ENCODE measurements at regions not wholly inside any gene's neighbourhood (a gene's known extent, or its start where the extent isn't known, plus 50 kb on each side); places are given as distances from the start of the nearest gene placed in this dataset.

- H3K27me3 ChIP-seq (ENCODE audit: control insufficient read depth, insufficient read depth, low read length), result no peaks in the 10 kb centered on the region
- intact Hi-C loops (cut with DNase I), result no loop called here
- FAIRE-seq (no peak), DNase-seq (peak in 1 of 5 donors; percentile 28)
- peaks cover 0 to 5% (median 0%) of the 10 kb centered on the region in 3 donors for H3K9me3 ChIP-seq (ENCODE audit: control insufficient read depth in 2 of 3, insufficient read depth in 1 of 3, low read length in 3 of 3)
- peak; percentile 26 for TF ChIP-seq CTCF (IDR thresholded peaks at IDR 0.05; ENCODE audit: borderline replicate concordance, extremely low read depth, insufficient read depth)
- H3K4me1 ChIP-seq (ENCODE audit: control insufficient read depth in 2 of 3, insufficient read depth in 2 of 3, low read depth in 1 of 3, low read length in 3 of 3), result no peaks in the 10 kb centered on the region
- H3K27ac ChIP-seq (ENCODE audit: low read depth in 2 of 2, low read length in 2 of 2), result no peak overlapping the region
- H3K9ac ChIP-seq (ENCODE audit: low read length in 3 of 3), result no peak overlapping the region
- H3K36me3 ChIP-seq (ENCODE audit: control insufficient read depth in 2 of 3, insufficient read depth in 3 of 3, low read length in 3 of 3), result no peaks in the 10 kb centered on the region
- H3K4me3 ChIP-seq (ENCODE audit: low read length in 3 of 3), result no peak overlapping the region
These were observed 398.6 kb upstream of the FLRT2 start for GRCh38 chr14:85131226-85131922.

GRCh38 chr14:85142982-85143381 lies 387.0 kb upstream of the FLRT2 start:
- no peaks in the 10 kb centered on the region for H3K4me1 ChIP-seq (ENCODE audit: control insufficient read depth in 2 of 3, insufficient read depth in 2 of 3, low read depth in 1 of 3, low read length in 3 of 3)
- no peaks in the 10 kb centered on the region for H3K36me3 ChIP-seq (ENCODE audit: control insufficient read depth in 2 of 3, insufficient read depth in 3 of 3, low read length in 3 of 3)
- no peaks in the 10 kb centered on the region for H3K27me3 ChIP-seq (ENCODE audit: control insufficient read depth, insufficient read depth, low read length)
- no peak for FAIRE-seq
- DNase-seq, result no peak
- no peak overlapping the region for H3K4me3 ChIP-seq (ENCODE audit: low read length in 3 of 3)
- no peaks in the 10 kb centered on the region for H3K9me3 ChIP-seq (ENCODE audit: control insufficient read depth in 2 of 3, insufficient read depth in 1 of 3, low read length in 3 of 3)
- no peak overlapping the region for H3K27ac ChIP-seq (ENCODE audit: low read depth in 2 of 2, low read length in 2 of 2)
- no peak overlapping the region for H3K9ac ChIP-seq (ENCODE audit: low read length in 3 of 3)
- intact Hi-C loops (cut with DNase I), result no loop called here
- no peak for TF ChIP-seq CTCF (IDR thresholded peaks at IDR 0.05; ENCODE audit: borderline replicate concordance, extremely low read depth, insufficient read depth)

- intact Hi-C loops (cut with DNase I), result no loop called here
- FAIRE-seq (no peak), DNase-seq (no peak)
These were observed 383.2 kb upstream of the FLRT2 start for GRCh38 chr14:85146779-85147178.

More at GRCh38 chr14:85146779-85147178, 383.2 kb upstream of the FLRT2 start:
- no peaks in the 10 kb centered on the region for H3K9me3 ChIP-seq (ENCODE audit: control insufficient read depth in 2 of 3, insufficient read depth in 1 of 3, low read length in 3 of 3)
- H3K9ac ChIP-seq (ENCODE audit: low read length in 3 of 3), result no peak overlapping the region
- no peak for TF ChIP-seq CTCF (IDR thresholded peaks at IDR 0.05; ENCODE audit: borderline replicate concordance, extremely low read depth, insufficient read depth)
- H3K27me3 ChIP-seq (ENCODE audit: control insufficient read depth, insufficient read depth, low read length), result no peaks in the 10 kb centered on the region
- H3K36me3 ChIP-seq (ENCODE audit: control insufficient read depth in 2 of 3, insufficient read depth in 3 of 3, low read length in 3 of 3), result no peaks in the 10 kb centered on the region
- no peak overlapping the region for H3K4me3 ChIP-seq (ENCODE audit: low read length in 3 of 3)
- H3K27ac ChIP-seq (ENCODE audit: low read depth in 2 of 2, low read length in 2 of 2), result no peak overlapping the region
- peaks cover 0 to 3% (median 0%) of the 10 kb centered on the region in 3 donors for H3K4me1 ChIP-seq (ENCODE audit: control insufficient read depth in 2 of 3, insufficient read depth in 2 of 3, low read depth in 1 of 3, low read length in 3 of 3)

Data from kidney (tissue), 13 donors.